Fibroblast of skin of left biceps (primary cell): ENCODE measurements at regions not wholly inside any gene's neighbourhood (a gene's known extent, or its start where the extent isn't known, plus 50 kb on each side); places are given as distances from the start of the nearest gene placed in this dataset.

ENCODE experiments used
- DNase-seq, 2 experiments: peaks; one replicate each; pipeline ENCODE4 v3.0.0-alpha.2; 2013; ENCODE audit warnings: low read depth in 2 of 2

DNA sequence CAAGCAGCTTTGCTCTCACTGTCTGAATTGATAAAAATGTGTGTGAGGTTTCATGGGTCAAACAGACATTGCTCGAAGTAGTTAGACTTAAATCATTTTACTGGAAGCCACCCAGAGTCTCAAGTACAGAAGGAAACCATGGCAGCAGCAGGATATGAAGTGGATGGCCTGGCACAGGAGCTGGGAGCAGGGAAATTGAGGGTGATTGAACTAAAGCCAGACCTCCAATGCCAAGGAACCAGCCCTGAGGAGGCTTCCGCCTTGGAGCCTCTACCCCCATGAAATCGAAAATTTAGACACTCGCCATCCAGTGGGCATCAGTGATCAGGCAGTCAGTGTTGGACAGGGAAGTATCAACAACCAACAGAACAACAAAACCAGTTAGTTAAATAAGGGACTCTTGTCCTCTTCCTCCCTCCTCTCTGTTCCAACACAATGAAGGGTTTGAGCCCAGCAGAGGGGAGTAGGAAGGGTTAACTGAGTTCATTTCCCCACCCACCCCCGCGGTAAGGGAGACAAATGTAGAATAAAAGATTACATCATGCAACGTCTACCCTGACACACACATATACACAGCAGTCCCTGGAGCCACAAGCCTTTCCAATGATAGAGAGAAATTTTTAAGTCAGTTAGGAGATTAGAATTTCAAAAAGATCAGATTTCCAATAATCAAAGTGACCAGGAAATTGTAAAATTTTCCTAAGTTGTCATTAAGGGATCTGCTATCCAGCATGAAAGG, 156.3 kb downstream of the SLC16A9 start:
- DNase-seq, result no peak

DNA sequence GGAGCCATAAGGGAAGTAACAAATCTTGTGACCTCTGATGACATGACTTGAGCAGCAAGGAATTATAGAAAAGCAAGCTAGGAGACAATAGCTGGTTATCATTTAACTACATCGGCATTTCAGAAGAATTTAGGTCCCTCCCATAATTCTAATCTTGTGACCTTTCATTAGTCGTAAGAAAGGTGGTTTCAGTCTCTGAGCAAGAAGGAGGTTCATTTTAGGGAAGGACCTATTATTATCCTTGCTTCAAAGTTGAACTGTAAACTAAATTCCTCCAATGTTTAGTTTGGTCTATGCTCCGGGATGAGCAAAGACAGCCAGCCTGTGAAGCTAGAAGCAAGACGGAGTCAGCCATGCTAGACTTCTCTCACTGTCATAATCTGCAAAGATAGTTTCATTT, 159.6 kb downstream of the SLC16A9 start:
- DNase-seq, result no peak

DNA sequence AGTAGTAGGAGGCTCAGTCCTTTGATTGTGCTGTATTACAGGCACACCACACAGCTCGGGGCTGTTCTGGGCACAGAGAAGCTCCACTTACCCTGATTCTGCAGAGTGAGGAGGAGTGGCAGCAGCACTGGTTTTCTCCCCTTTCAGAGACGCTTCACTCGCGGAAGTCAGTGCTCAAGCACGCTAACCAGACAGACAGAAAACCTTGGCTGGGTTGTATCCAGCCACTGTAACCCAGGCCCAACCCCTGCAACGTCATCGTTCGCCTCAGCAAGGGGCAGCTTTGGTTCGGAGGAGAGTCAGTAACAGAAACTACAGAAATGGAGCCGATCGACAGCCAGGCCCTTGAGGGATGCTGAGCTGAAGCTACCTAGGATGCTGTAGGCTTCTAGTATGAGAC, 171.0 kb downstream of the SLC16A9 start:
- DNase-seq, result no peak

DNA sequence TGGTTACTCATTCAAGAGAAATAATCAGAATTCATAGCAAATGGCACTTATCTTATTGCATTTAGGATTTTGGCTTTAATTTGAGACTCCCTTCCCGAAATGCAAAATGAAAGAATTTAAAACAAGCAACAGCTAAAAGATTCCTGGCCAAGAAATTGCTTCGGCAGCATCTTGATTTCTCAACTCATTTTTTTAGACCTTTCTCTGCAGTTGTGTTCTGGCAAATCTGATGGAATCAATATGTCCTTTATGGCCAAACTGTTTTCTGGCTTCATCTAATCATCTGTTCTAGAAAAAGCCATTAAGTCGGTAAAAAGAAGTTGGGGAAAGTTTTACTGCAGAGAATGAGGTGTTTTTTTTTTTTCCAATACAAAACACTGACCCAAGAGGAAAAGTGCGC, 172.1 kb downstream of the SLC16A9 start:
- no peak for DNase-seq

DNA sequence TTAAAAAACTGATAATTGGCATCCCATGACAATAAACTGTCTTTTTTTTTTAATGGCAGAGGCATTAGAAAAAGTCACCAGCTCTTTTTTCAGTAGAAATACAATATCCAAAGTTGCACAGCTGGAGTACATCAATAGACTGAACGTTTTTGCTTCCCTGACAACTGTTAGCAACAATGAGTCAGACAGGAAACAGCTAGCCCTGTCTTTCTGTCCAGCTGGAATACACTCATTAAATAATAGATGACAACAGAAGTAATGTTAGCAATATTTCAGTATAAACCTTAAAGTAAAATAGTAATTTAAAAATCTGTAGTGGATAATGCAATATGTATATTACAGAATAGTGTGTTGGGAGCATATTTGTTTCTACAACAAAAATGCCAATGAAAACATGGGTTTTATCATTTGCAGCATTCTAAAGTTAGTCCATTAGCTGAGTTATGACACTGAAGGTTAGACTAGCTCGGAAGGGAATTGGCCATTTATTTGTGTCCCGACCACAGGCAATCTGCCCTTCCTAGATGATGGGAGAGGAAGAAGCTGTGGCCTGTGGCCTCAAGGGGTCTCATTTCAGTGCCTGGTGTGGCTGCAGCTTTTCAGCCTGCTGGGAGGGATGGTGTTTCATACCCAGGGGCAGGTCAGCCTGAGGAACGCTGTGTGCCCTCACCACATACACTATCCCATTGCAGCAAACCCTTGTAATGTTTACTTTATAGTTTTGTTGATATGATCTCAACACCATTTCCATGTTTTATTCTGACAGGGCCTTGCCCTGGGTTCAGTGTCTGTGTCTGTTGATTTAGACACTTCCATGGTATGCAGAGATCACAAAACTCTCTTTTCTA, 173.3 kb downstream of the SLC16A9 start:
- peak; percentile 45 to 52 for DNase-seq

DNA sequence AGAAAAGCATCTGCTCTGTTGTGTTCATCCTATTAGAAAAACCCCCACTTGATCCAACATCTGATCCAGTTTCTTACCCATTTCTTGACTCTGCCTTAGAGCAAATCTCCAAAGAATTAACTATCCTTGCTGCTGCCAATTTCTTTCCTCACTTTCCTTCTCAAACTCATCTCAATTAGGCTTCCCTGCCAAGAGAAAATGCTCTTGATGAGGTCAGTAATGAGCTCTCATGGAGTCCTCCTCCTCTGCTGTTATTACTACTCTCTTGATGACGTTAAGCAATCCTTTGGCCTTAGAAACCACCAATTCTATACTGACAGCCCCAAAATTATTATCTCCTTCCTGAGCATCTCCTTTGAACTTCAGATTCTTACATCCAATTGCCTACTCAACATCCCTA, 162.0 kb upstream of the FAM13C start:
- DNase-seq, result no peak

DNA sequence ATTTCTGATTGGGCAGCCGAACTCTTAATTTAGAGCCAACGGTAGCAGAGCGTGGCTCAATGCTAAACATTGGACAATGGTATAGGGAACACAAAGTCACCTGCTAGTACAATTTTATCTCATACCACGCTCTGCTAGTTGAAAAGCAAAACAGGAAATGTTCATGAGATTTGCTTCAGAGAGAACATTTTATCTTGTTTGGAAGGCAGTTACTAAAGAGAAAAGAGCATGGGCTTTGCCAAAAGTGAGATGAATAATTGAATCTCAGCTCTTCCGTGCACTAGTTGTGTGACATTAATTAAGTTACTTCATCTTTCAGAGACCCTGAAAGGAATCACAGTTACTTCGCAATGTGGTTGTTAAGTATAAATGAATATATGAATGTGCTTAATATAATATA, 161.5 kb upstream of the FAM13C start:
- no peak for DNase-seq

DNA sequence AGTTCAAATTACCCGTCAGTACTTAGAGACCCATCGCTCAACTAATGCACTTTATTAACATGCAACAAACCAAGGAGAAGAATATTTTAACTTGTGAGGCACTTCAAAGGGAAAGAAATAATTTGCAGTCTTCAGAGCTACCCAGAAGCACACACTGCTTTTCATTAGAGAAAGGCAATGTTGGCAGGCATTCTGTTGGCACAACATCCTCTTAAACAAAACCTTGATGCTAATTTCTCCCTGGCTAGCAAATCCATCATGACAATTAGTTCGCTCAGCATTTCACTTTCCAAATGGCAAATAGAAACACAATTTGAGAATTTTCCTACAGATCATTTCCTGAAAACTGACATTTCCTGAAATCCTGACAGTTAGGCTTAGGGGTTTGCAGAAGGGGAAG, 155.6 kb upstream of the FAM13C start:
- DNase-seq, result no peak

DNA sequence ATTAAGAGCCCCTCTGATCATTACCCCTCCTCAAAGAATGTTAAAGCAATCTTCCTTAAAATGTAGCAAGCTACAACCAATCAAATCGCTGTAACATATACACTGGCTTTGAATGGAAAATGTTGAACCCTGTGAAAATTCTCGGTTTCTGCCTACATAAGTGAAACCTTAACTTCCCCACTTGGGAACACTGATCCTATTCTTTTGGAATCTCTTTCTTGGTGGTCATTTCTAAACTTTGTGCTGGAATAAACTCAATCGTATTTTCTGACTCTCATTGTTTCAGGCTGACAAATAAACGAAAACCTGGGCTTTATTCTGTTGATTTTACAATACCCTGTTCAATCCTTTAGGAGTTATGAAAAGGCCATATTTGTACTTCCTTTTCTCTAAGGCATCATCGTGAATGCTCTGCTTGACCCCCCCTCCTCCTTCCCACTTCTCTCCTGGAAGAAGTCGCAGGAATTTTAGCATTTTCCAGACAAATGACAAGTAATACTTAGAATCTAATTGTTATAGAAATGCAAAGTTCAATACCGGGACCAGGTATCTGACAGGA, 155.1 kb upstream of the FAM13C start:
- DNase-seq, result no peak

DNA sequence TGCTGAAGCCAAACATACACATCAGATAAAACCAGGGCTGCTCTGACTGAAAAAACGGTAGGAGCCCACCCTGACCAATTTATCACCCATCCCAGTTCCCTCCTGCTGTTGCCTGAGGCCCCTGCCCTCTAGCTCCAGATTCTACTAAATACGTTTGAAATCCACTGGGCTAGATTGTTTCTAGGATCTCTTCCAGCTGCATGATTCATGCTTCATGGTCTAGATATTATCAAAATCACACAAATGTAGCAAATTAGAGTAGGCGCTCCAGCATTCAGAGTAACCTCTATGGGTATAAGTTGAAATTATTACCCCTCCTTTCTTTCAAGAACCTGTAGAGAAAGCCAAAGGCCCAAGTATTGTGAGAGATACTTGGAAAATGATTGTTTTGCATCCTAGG, 151.2 kb upstream of the FAM13C start:
- no peak for DNase-seq

DNA sequence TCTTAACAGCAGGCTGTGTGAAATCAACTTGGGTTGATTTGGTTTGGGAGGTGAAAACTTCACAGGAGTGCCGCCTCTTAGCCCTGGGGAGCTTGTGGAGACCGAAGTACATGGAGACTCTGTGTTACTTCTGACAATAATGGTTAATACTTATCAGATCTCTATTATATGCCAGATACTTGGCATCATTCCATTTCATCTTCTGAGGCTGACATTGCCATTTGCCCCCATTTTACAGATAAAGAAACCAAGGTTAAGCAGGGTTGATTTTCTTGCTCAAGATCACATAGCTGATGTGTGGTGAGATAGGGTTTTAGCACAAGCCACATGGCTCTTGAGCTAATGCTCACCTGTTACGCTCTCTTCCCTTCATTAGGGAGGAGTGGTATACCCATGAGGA, 150.6 kb upstream of the FAM13C start:
- DNase-seq, result no peak

DNA sequence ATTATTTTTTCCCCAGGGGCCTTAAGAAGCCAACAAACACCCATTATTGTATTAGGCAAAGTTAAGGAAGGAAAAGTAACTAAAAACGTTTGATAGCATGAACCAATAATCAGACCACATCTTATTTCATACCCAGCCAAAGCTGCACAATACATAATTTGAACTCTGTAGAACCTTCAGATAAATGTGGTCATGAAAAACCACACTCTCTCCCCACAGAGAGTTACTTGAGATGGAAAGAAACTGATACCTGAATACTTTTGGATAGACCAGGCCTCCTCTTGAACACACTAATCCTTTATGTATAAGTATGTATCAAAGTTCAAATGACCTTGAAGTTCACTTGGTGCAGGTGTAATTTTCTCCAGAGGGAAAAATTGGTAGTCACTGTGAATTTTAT, 146.6 kb upstream of the FAM13C start:
- no peak for DNase-seq

DNA sequence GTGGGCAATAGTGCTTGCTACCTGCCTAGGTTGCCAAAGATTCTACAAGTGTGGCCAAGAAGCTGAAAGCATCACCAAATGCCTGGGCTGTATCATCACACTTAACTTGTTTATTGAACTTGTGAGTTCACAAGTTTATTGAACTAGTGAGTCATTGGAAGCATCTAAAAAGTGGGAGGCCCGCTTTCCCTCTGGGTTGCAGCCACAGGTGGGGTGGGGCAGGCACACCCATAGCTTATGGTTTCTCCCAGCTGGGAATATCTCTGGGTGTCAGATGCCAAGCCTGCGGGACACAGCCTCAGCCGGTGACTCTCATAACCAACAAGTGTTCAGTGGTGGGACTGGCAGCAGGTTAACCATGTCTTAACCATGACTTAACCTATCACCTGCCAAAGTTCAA, 145.9 kb upstream of the FAM13C start:
- DNase-seq, result no peak

DNA sequence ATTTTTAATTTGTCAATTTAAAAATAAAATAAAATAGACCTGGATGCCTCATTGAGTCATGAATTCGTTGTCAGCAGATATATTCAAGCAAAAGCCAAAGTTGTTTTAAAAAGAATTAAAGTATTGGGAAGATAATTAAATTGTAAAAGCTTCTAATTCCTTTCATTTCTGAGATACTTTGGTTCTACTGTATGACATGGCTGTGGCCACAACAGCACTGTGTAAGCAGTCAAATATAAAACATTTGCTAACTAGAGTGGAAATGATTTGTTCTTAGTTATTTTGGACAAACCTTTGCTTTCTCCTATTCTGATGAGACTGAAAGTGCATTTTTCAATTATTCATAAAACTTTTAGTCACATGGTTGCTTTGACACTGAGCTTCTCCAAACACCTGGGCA, 143.6 kb upstream of the FAM13C start:
- DNase-seq, result no peak

DNA sequence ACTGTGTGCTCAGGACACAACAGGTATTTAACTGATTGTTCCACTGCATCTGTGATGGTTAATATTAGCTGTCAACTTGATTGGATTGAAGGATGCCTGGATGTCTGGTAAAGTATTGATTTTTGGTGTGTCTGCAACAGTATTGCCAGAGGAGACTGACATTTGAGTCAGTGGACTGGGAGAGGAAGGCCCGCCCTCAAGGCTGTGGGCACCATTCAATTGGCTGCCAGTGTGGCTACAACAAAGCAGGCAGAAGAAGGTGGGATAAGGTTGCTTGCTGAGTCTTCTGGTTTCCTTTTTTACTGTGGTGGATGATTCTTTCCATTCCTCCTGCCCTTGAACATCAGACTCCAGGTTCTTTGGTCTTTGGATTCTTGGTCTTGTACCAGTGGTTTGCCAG, 137.1 kb upstream of the FAM13C start:
- no peak for DNase-seq

DNA sequence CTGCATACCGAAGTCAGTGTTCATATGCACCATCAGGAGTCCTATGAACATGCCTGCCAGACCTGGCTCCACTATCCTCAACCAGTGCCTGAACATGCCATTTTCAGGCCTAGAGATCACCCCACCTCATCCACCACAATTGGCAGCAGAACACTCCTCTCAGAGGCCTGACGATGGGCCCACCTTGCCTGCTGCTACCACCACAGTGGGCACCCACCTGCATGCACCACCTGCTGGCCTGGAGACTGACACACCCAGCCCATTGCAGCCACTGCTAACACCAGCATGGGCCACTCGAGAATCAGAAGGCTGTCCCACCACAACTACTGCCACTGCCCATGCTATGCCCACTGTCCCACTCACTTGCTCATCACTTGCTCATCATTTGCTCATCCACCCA, 130.7 kb upstream of the FAM13C start:
- DNase-seq, result no peak

DNA sequence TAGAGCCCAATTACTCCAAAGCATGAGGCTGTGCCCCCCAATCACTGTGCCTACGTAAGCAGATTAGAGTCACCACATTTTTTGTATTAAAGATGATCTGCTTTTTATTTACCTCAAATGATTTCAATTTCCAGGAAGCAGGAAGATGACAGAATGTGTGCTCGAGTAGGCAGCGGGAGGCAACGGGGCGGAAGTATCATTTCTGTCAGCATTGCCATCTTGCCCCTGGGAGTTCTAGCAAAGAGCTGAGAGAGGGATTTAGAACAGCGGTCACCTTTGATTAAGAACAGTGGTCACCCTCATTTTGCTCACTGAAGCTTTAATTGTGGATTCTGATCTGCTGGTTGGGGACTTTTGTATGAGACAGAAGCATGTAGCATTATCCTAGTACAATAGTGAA, 117.1 kb upstream of the FAM13C start:
- no peak for DNase-seq

DNA sequence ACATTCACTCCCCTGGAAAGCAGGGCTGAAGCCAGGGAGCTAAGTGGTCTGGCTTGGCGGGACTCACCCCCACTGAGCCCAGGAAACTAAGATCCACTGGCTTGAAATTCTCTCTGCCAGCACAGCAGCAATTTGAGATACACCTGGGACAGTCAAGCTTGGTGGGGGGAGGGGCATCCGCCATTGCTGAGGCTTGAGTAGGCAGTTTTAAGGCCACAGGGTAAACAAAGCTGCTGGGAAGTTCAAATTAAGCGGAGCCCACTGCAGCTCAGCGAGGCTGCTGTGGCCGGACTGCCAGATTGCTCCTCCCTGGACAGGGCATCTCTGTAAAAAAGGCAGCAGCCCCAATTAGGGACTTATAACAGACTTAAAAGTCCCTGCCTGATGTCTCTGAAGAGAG, 108.2 kb upstream of the FAM13C start:
- DNase-seq, result no peak

DNA sequence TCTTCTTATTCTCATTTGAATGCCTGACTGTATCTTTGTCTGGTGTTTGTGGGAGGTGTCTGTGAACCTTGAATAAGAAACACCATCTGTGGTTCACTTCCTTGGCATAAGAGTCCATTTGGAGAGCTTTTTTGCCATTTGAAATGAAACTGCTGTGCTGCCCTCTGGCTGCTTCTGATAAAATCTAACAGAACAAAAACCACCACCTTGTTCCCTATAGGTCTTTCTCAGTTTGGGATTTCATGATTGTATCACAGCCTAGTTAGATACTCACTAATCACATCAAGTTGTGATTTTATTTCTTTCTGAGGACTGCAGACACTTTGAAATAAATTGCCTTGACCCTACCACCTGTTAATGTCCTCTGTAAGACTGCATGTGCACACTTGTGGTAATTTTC, 102.7 kb upstream of the FAM13C start:
- peak; percentile 9 to 18 for DNase-seq

DNA sequence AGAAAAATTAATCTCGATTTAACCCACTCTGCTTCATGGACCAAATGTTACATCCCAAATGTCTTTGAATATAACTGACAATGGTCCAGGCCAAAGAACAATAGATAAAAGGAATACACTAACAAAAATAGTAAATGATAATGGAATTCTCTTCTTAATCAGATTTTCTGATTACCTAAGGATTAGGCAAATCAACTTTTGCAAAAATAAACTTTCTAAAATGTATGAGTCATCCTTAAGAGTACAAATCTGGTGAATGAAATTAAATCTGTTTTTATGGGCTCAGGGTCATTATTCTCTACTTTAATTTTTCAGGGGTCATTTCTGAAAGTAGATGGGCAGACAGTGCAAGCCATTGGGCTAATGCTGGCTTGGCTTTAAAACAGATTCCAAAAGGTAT, 102.1 kb upstream of the FAM13C start:
- no peak for DNase-seq

DNA sequence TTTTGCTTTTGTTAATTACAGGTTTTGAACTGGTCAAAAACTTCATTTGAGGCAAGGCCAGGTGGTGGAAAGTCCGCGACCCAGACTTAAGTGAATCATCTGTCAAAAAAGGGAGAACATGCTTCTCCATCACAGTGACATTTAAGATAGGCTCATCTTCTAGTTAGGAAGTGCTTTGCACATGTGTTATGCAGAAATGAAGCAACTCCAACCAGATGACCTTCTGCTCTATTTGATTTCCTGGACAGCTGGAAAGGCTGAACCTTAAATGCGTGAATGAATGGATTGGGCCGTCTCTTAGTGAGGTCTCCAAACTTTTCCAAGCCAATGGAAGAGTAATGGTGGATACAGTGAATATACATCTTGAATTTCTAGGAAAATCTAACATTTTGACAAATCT, 101.6 kb upstream of the FAM13C start:
- DNase-seq, result no peak

DNA sequence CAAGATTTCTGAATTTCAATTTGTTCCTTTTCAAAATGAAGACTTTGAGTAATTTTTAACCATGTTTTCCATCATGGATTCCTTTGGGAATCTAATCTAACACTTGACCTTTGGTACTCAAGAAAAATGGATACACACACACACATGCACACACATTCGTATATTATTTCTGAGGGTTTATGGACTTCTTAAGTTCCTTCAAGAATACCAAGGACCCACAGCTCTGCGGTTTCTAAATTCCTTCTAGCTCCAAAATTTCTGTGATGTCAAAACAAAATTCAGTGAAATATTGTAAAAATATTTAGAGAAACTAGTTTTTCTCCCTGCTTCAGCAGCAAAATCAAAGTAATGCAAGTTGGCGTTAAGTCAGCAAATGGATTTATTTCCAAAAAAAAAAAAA, 98.3 kb upstream of the FAM13C start:
- DNase-seq, result no peak

DNA sequence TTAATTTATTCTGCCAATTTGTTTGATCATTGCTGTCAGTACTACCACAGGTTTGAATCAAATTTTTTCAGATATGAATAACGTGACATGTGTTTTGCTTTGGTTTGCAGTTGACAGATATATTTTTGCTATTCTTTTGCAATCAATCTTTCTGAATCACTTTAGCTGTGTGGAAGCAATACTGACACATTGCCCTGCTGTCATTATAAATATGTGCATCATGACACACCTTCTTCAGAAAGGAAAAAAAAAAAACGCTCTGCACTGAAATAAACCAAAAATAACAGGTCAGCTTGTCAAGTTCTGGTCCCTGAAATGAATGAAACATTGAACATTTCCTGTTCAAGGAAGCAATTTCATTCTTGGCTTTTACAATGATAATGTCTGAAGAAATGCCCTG, 93.8 kb upstream of the FAM13C start:
- no peak for DNase-seq
